GM23338 (cell line): ENCODE measurements at regions not wholly inside any gene's neighbourhood (a gene's known extent, or its start where the extent isn't known, plus 50 kb on each side); places are given as distances from the start of the nearest gene placed in this dataset.

Source experiments
- ATAC-seq: fragments of 200-7000 bp; cut with Tn5 transposase; 3 replicates; pipeline ENCODE4 v1.9.1; 2020
- DNase-seq: peaks from one replicate; pipeline ENCODE4 v3.0.0-alpha.2; 2015; ENCODE audit warnings: low spot score
- H2AFZ ChIP-seq: fragments of 200-600 bp; sonication (generic); 2 replicates; pipeline ENCODE4 v1.8.0; 2016; ENCODE audit warnings: antibody characterized with exemption, mild to moderate bottlenecking, moderate library complexity
- H3F3A ChIP-seq: fragments of 200-600 bp; sonication (generic); replicated peaks from 2 replicates; pipeline ENCODE4 v1.8.0; 2017; ENCODE audit warnings: antibody characterized with exemption, mixed run types, low read depth
- H3K27ac ChIP-seq: fragments of 200-600 bp; sonication (generic); 2 replicates; pipeline ENCODE4 v1.6.1; 2016; ENCODE audit warnings: low read depth
- H3K27me3 ChIP-seq: fragments of 200-600 bp; sonication (generic); 2 replicates; pipeline ENCODE4 v1.8.0; 2016; ENCODE audit warnings: mild to moderate bottlenecking, mixed run types, moderate library complexity; ENCODE audit not compliant: insufficient read depth
- H3K36me3 ChIP-seq: fragments of 200-600 bp; sonication (generic); 2 replicates; pipeline ENCODE4 v1.8.0; 2016; ENCODE audit warnings: mild to moderate bottlenecking; ENCODE audit not compliant: insufficient read depth
- H3K4me1 ChIP-seq: fragments of 200-600 bp; sonication (generic); 2 replicates; pipeline ENCODE4 v1.8.0; 2016; ENCODE audit warnings: mild to moderate bottlenecking, moderate library complexity; ENCODE audit not compliant: insufficient read depth
- H3K4me2 ChIP-seq: fragments of 200-600 bp; sonication (generic); 2 replicates; pipeline ENCODE4 v1.7.1; 2017; ENCODE audit warnings: mixed run types
- H3K4me3 ChIP-seq: fragments of 200-600 bp; sonication (generic); 2 replicates; pipeline ENCODE4 v1.6.1; 2016; ENCODE audit warnings: mixed run types
- H3K79me2 ChIP-seq: fragments of 200-600 bp; sonication (generic); replicated peaks from 2 replicates; pipeline ENCODE4 v1.8.0; 2017; ENCODE audit warnings: mild to moderate bottlenecking; ENCODE audit not compliant: insufficient read depth
- H3K9me2 ChIP-seq: fragments of 200-600 bp; sonication (generic); 2 replicates; pipeline ENCODE4 v1.8.0; 2017; ENCODE audit not compliant: insufficient read depth
- H4K20me1 ChIP-seq: fragments of 200-600 bp; sonication (generic); replicated peaks from 2 replicates; pipeline ENCODE4 v1.8.0; 2017; ENCODE audit warnings: mild to moderate bottlenecking; ENCODE audit not compliant: insufficient read depth
- H3K27ac Mint-ChIP-seq: 2 replicates; pipeline ENCODE4 v1.8.0; 2020; ENCODE audit warnings: inconsistent platforms, mild to moderate bottlenecking, moderate library complexity, mixed read lengths
- H3K27me3 Mint-ChIP-seq: 3 replicates; pipeline ENCODE4 v1.8.0; 2022; ENCODE audit warnings: low read depth, mild to moderate bottlenecking, moderate library complexity, mixed read lengths, inconsistent platforms; ENCODE audit not compliant: insufficient read depth, poor library complexity
- H3K36me3 Mint-ChIP-seq: 3 replicates; pipeline ENCODE4 v1.8.0; 2021; ENCODE audit warnings: low read depth, mild to moderate bottlenecking, inconsistent platforms, moderate library complexity, mixed read lengths
- H3K4me1 Mint-ChIP-seq: 3 replicates; pipeline ENCODE4 v1.8.0; 2020; ENCODE audit warnings: mild to moderate bottlenecking, inconsistent platforms, mixed read lengths
- H3K4me3 Mint-ChIP-seq: 3 replicates; pipeline ENCODE4 v1.8.0; 2021; ENCODE audit warnings: moderate library complexity, mild to moderate bottlenecking, inconsistent platforms, mixed read lengths
- H3K9me3 Mint-ChIP-seq: 3 replicates; pipeline ENCODE4 v1.8.0; 2020; ENCODE audit warnings: moderate library complexity, mild to moderate bottlenecking, inconsistent platforms, mixed read lengths
- CREB1 ChIP-seq: fragments of 250-450 bp; sonication (Bioruptor Pico); IDR thresholded peaks from 2 replicates; pipeline ENCODE4 v1.5.0; 2020; ENCODE audit warnings: low read depth, mild to moderate bottlenecking, moderate library complexity
- CTCF ChIP-seq, 2 experiments: fragments of 200-600 bp in 1 of 2; sonication (generic) in 1 of 2; conservative IDR thresholded peaks; 2 replicates each; pipeline versions ENCODE4 v1.5.1 to v1.6.1; 2016 to 2017; ENCODE audit warnings: antibody characterized with exemption in 2 of 2, low read depth in 2 of 2, mild to moderate bottlenecking in 2 of 2, moderate library complexity in 1 of 2
- EZH2 ChIP-seq: fragments of 200-600 bp; sonication (generic); IDR thresholded peaks from one replicate; pipeline ENCODE4 v1.8.0; 2017; ENCODE audit warnings: antibody characterized with exemption, mild to moderate bottlenecking, low read depth; ENCODE audit not compliant: unreplicated experiment
- EZH2phosphoT487 ChIP-seq: fragments of 200-600 bp; sonication (generic); IDR thresholded peaks from one replicate; pipeline ENCODE4 v1.8.1; 2018; ENCODE audit warnings: antibody characterized with exemption; ENCODE audit not compliant: unreplicated experiment
- JUNB ChIP-seq: IDR thresholded peaks from one replicate; pipeline ENCODE4 v1.6.1; 2016; ENCODE audit warnings: antibody characterized with exemption; ENCODE audit not compliant: unreplicated experiment
- NANOG ChIP-seq: IDR thresholded peaks from 2 replicates; pipeline ENCODE4 v1.6.1; 2016; ENCODE audit warnings: antibody characterized with exemption, borderline replicate concordance
- POLR2AphosphoS5 ChIP-seq: IDR thresholded peaks from 2 replicates; pipeline ENCODE4 v1.6.1; 2016; ENCODE audit warnings: antibody characterized with exemption, low read depth
- STAT1 ChIP-seq: IDR thresholded peaks from one replicate; pipeline ENCODE4 v1.6.1; 2016; ENCODE audit warnings: antibody characterized with exemption; ENCODE audit not compliant: unreplicated experiment
- ZNF114 ChIP-seq: fragments of 250-450 bp; sonication (Bioruptor Pico); IDR thresholded peaks from 2 replicates; pipeline ENCODE4 v1.5.0; 2020; ENCODE audit warnings: mild to moderate bottlenecking, moderate library complexity
- ZNF331 ChIP-seq: fragments of 250-450 bp; sonication (Bioruptor Pico); IDR thresholded peaks from 2 replicates; pipeline ENCODE4 v1.5.0; 2020; ENCODE audit warnings: low read depth, mild to moderate bottlenecking, moderate library complexity
- ZNF462 ChIP-seq: fragments of 250-450 bp; sonication (Bioruptor Pico); IDR thresholded peaks from 2 replicates; pipeline ENCODE4 v1.5.0; 2020; ENCODE audit warnings: mild to moderate bottlenecking, moderate library complexity
- TF ChIP-seq, protein P1 (sequence below): IDR thresholded peaks from 2 replicates; pipeline ENCODE4 v1.6.1; 2016; ENCODE audit warnings: antibody characterized with exemption
- TF ChIP-seq, protein P2 (sequence below): IDR thresholded peaks from one replicate; pipeline ENCODE4 v1.6.1; 2018; ENCODE audit warnings: antibody characterized with exemption; ENCODE audit not compliant: unreplicated experiment

- Histone ChIP-seq H3K27me3 (no peaks in the 10 kb centered on the region), H3K9me2 (no peaks in the 10 kb centered on the region), H3K36me3 (no peaks in the 10 kb centered on the region), H3K4me1 (no peaks in the 10 kb centered on the region), H3K4me3 (no peak overlapping the region), H3K79me2 (no peaks in the 10 kb centered on the region), H2AFZ (no peak overlapping the region), H3K27ac (no peak overlapping the region), H3F3A (no peaks in the 10 kb centered on the region), H4K20me1 (no peaks in the 10 kb centered on the region), H3K4me2 (no peak overlapping the region)
- Mint-ChIP-seq H3K4me1 (peaks cover 7% of the 10 kb centered on the region; the same call in 2 of the 3 replicates), H3K27me3 (no peaks in the 10 kb centered on the region), H3K36me3 (no peaks in the 10 kb centered on the region), H3K4me3 (no peak overlapping the region), H3K27ac (no peak overlapping the region), H3K9me3 (no peaks in the 10 kb centered on the region)
- TF ChIP-seq ZNF462 (CRISPR knock-in tag) (no peak), NANOG (no peak), POLR2AphosphoS5 (no peak), EZH2 (no peak), ZNF331 (CRISPR knock-in tag) (no peak), JUNB (no peak), CTCF (conservative IDR thresholded peaks at IDR 0.05; ENCODE audit: low read depth in 2 of 2) (no peak), CREB1 (no peak), EZH2phosphoT487 (no peak), STAT1 (no peak), ZNF114 (no peak)
- TF ChIP-seq, protein P1, sequence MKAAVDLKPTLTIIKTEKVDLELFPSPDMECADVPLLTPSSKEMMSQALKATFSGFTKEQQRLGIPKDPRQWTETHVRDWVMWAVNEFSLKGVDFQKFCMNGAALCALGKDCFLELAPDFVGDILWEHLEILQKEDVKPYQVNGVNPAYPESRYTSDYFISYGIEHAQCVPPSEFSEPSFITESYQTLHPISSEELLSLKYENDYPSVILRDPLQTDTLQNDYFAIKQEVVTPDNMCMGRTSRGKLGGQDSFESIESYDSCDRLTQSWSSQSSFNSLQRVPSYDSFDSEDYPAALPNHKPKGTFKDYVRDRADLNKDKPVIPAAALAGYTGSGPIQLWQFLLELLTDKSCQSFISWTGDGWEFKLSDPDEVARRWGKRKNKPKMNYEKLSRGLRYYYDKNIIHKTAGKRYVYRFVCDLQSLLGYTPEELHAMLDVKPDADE, result no peak
- TF ChIP-seq, protein P2, sequence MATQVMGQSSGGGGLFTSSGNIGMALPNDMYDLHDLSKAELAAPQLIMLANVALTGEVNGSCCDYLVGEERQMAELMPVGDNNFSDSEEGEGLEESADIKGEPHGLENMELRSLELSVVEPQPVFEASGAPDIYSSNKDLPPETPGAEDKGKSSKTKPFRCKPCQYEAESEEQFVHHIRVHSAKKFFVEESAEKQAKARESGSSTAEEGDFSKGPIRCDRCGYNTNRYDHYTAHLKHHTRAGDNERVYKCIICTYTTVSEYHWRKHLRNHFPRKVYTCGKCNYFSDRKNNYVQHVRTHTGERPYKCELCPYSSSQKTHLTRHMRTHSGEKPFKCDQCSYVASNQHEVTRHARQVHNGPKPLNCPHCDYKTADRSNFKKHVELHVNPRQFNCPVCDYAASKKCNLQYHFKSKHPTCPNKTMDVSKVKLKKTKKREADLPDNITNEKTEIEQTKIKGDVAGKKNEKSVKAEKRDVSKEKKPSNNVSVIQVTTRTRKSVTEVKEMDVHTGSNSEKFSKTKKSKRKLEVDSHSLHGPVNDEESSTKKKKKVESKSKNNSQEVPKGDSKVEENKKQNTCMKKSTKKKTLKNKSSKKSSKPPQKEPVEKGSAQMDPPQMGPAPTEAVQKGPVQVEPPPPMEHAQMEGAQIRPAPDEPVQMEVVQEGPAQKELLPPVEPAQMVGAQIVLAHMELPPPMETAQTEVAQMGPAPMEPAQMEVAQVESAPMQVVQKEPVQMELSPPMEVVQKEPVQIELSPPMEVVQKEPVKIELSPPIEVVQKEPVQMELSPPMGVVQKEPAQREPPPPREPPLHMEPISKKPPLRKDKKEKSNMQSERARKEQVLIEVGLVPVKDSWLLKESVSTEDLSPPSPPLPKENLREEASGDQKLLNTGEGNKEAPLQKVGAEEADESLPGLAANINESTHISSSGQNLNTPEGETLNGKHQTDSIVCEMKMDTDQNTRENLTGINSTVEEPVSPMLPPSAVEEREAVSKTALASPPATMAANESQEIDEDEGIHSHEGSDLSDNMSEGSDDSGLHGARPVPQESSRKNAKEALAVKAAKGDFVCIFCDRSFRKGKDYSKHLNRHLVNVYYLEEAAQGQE, result no peak
- no peak for ATAC-seq
- no peak for DNase-seq
These were observed 617.0 kb downstream of the MID1IP1 start for GRCh38 chrX:39418254-39418704.
